Inferior parietal cortex (tissue), 1 donor: ENCODE measurements at regions not wholly inside any gene's neighbourhood (a gene's known extent, or its start where the extent isn't known, plus 50 kb on each side); places are given as distances from the start of the nearest gene placed in this dataset.
"Not testable (repeated sequence)": the region's sequence is repeated elsewhere in the genome, so short reads cannot be mapped to it uniquely, and the experiment has no call there.

Experiments used
- DNase-seq: peaks from one replicate; pipeline ENCODE4 v3.0.0-alpha.2; 2016; ENCODE audit errors: extremely low spot score

- no peak for DNase-seq
These were observed 110.9 kb upstream of the L3MBTL4 start for GRCh38 chr18:6525604-6526003.

- no peak for DNase-seq
These were observed 122.8 kb upstream of the L3MBTL4 start for GRCh38 chr18:6537475-6537874.

- not testable (repeated sequence) for DNase-seq
These were observed 126.5 kb upstream of the L3MBTL4 start for GRCh38 chr18:6541131-6541679.

GRCh38 chr18:6542296-6542695, 127.6 kb upstream of the L3MBTL4 start:
- no peak for DNase-seq

- DNase-seq: peak; percentile 63
These were observed 128.7 kb upstream of the L3MBTL4 start for GRCh38 chr18:6543330-6543908.

GRCh38 chr18:6546229-6546628, 131.5 kb upstream of the L3MBTL4 start:
- DNase-seq: no peak

GRCh38 chr18:6547476-6547875, 132.8 kb upstream of the L3MBTL4 start:
- DNase-seq: no peak

GRCh38 chr18:6553234-6553900, 138.7 kb upstream of the L3MBTL4 start:
- DNase-seq: no peak

- no peak for DNase-seq
These were observed 142.5 kb upstream of the L3MBTL4 start for GRCh38 chr18:6557057-6557769.

GRCh38 chr18:6557770-6558248, 143.1 kb upstream of the L3MBTL4 start:
- DNase-seq: no peak

GRCh38 chr18:6558446-6559156, 143.9 kb upstream of the L3MBTL4 start:
- no peak for DNase-seq

GRCh38 chr18:6559296-6559695, 144.6 kb upstream of the L3MBTL4 start:
- no peak for DNase-seq

GRCh38 chr18:6561016-6561415, 146.3 kb upstream of the L3MBTL4 start:
- no peak for DNase-seq

GRCh38 chr18:6561420-6561861, 146.7 kb upstream of the L3MBTL4 start:
- no peak for DNase-seq

GRCh38 chr18:6561862-6562291, 147.2 kb upstream of the L3MBTL4 start:
- no peak for DNase-seq

GRCh38 chr18:6563896-6564295, 149.2 kb upstream of the L3MBTL4 start:
- DNase-seq: no peak

GRCh38 chr18:6564950-6565814, 150.5 kb upstream of the L3MBTL4 start:
- no peak for DNase-seq

GRCh38 chr18:6565815-6566081, 151.0 kb upstream of the L3MBTL4 start:
- no peak for DNase-seq

GRCh38 chr18:6566338-6566911, 151.7 kb upstream of the L3MBTL4 start:
- DNase-seq: no peak

- DNase-seq: no peak
These were observed 155.1 kb upstream of the L3MBTL4 start for GRCh38 chr18:6569813-6570212.
